Ovary (tissue), 3 donors: ENCODE measurements at regions not wholly inside any gene's neighbourhood (a gene's known extent, or its start where the extent isn't known, plus 50 kb on each side); places are given as distances from the start of the nearest gene placed in this dataset.

Source experiments
- CTCF ChIP-seq, 3 donors: fragments of 450-650 bp in 2 of 3; fragments of 200-600 bp in 1 of 3; IDR thresholded peaks; one replicate each; pipeline versions ENCODE4 v1.5.1 to v1.8.0; 2016 to 2022; ENCODE audit warnings: antibody characterized with exemption in 3 of 3, mild to moderate bottlenecking in 1 of 3
- EP300 ChIP-seq: sonication (generic); formaldehyde crosslinking; IDR thresholded peaks from one replicate; pipeline ENCODE4 v1.6.1; 2017; ENCODE audit warnings: antibody characterized with exemption
- donor health status: DM: no; HTN: no; CAD: no.

DNA sequence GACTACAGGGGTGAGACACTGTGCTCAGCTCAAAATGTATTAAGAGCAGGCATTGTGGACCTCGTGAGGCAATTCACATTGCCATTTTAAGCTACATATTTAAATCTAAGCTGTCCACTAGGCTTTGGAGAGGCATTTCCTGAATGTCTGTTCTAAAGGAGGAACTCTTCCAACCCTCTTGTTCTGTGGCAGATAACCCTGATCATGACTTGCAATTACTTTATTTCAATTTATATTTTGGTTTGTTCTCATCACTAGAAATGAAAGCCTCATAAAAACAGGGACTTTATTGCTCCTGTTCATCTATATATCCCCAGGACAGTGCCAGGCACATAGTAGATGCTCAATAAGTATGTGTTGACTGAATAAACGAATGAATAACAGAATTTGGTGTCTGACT lies 84.0 kb upstream of the SALL4 start:
- TF ChIP-seq CTCF (IDR thresholded peaks at IDR 0.05) (no peak), EP300 (no peak)
